Tibial artery (tissue), 4 donors: ENCODE measurements at regions not wholly inside any gene's neighbourhood (a gene's known extent, or its start where the extent isn't known, plus 50 kb on each side); places are given as distances from the start of the nearest gene placed in this dataset.

Experiments used
- DNase-seq, 2 donors: peaks; one replicate each; pipeline ENCODE4 v3.0.0-alpha.2; 2019
- H3K27ac ChIP-seq, 2 donors: fragments of 200-600 bp; sonication (generic) in 1 of 2; 1 replicate in 1 of 2; 2 replicates in 1 of 2; pipeline ENCODE4 v1.5.1; 2018 to 2019; ENCODE audit warnings: mild to moderate bottlenecking in 1 of 2
- H3K27me3 ChIP-seq, 2 donors: fragments of 200-600 bp; sonication (generic) in 1 of 2; one replicate each; pipeline versions ENCODE4 v1.5.1 to v1.6.0; 2016 to 2019
- H3K36me3 ChIP-seq, 3 donors: fragments of 200-600 bp; sonication (generic) in 2 of 3; one replicate each; pipeline ENCODE4 v1.5.1; 2016 to 2019; ENCODE audit warnings: mild to moderate bottlenecking in 2 of 3
- H3K4me1 ChIP-seq, 4 donors: fragments of 200-600 bp; sonication (generic) in 2 of 4; 1 replicate in 3 of 4; 2 replicates in 1 of 4; pipeline ENCODE4 v1.5.1; 2016 to 2019
- H3K4me3 ChIP-seq, 2 donors: fragments of 200-600 bp; sonication (generic) in 1 of 2; 1 replicate in 1 of 2; 2 replicates in 1 of 2; pipeline ENCODE4 v1.5.1; 2018 to 2019; ENCODE audit warnings: mild to moderate bottlenecking in 2 of 2
- H3K9me3 ChIP-seq, 3 donors: fragments of 200-600 bp; sonication (generic) in 1 of 3; one replicate each; pipeline ENCODE4 v1.5.1; 2016 to 2019
- intact Hi-C: fragments of 100-400 bp; cut with DNase I; formaldehyde crosslinking; loops from one replicate; pipeline ENCODE4 v1.15.0; 2023; ENCODE audit warnings: low total_unique reads
- TF ChIP-seq, protein P1 (sequence below), 2 experiments: fragments of 200-600 bp in 1 of 2; fragments of 450-650 bp in 1 of 2; IDR thresholded peaks; one replicate each; pipeline ENCODE4 v1.5.1; 2017 to 2019; ENCODE audit warnings: antibody characterized with exemption in 2 of 2, mild to moderate bottlenecking in 1 of 2, moderate library complexity in 1 of 2

DNA sequence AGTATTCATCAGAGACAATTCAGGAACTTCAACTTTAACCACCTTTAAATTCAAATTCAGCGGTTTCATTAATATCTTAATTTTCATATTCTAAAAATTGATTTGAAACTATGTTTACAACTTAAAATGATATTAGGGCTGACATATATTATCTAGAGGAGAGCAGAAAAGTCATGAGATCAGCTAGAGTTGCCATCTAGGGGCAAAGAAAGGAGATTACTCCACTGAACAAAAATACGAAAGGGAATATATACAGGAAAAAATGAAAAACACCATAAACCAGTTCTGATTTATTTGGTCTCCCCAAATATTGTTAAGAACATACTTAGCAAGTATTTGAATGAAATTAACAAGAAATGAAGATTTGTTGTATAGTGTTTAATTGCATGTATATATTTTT is 946.3 kb downstream of the DTWD2 start:
- no peaks in the 10 kb centered on the region for H3K9me3 ChIP-seq
- TF ChIP-seq, protein P1, sequence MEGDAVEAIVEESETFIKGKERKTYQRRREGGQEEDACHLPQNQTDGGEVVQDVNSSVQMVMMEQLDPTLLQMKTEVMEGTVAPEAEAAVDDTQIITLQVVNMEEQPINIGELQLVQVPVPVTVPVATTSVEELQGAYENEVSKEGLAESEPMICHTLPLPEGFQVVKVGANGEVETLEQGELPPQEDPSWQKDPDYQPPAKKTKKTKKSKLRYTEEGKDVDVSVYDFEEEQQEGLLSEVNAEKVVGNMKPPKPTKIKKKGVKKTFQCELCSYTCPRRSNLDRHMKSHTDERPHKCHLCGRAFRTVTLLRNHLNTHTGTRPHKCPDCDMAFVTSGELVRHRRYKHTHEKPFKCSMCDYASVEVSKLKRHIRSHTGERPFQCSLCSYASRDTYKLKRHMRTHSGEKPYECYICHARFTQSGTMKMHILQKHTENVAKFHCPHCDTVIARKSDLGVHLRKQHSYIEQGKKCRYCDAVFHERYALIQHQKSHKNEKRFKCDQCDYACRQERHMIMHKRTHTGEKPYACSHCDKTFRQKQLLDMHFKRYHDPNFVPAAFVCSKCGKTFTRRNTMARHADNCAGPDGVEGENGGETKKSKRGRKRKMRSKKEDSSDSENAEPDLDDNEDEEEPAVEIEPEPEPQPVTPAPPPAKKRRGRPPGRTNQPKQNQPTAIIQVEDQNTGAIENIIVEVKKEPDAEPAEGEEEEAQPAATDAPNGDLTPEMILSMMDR (IDR thresholded peaks at IDR 0.05), result no peak
- intact Hi-C loops, result no loop called here
- DNase-seq, result no peak
- H3K4me3 ChIP-seq, result no peak overlapping the region
- H3K4me1 ChIP-seq, result no peaks in the 10 kb centered on the region
- no peaks in the 10 kb centered on the region for H3K36me3 ChIP-seq
- H3K27ac ChIP-seq, result no peak overlapping the region
- H3K27me3 ChIP-seq, result no peaks in the 10 kb centered on the region

DNA sequence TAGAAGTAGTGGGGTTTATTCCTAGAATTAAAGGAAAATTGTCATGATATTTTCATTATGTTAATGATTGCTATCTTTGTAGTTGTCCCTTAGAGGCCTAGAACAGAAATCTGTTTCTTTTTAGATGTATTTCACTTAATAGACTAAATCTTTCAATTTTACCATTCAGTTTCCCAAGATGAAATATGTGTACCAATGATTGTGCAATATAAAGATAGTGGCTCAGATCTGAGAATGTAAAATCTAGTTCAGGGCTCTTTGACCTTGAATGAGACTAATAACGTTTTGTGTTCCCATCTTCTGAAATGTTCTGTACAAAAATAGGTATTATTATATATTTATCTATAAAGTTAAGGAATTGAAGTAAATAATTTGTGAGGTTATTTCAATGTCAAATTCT is 947.9 kb downstream of the DTWD2 start:
- no peaks in the 10 kb centered on the region for H3K27me3 ChIP-seq
- DNase-seq, result no peak
- H3K36me3 ChIP-seq, result no peaks in the 10 kb centered on the region
- TF ChIP-seq, protein P1 (IDR thresholded peaks at IDR 0.05), result no peak
- no peaks in the 10 kb centered on the region for H3K9me3 ChIP-seq
- intact Hi-C loops, result loop anchor here (2.0 kb wide), 1 partner anchor 14 kb away; no protein-coding TSS in a partner anchor
- H3K27ac ChIP-seq, result no peak overlapping the region
- H3K4me1 ChIP-seq, result no peaks in the 10 kb centered on the region
- H3K4me3 ChIP-seq, result no peak overlapping the region

DNA sequence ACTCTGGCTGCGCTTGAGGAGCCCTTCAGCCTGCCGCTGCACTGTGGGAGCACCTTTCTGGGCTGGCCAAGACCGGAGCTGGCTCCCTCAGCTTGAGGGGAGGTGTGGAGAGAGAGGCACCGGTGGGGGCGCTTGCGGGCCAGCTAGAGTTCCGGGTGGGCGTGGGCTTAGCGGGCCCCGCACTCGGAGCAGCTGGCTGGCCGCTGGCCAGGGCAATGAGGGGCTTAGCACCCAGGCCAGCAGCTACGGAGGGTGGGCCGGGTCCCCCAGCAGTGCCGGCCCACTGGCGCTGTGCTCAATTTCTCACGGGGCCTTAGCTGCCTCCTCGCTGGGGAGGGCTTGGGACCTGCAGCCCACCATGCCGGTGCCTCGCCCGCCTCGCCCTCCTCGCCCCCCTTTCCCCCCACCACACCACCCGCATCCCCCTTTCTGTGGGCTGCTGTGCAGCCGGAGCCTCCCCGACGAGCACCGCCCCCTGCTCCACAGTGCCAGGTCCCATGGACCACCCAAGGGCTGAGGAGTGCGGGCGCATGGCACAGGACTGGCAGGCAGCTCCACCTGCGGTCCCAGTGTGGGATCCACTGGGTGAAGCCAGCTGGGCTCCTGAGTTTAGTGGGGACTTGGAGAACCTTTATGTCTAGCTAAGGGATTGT is 954.5 kb downstream of the DTWD2 start:
- intact Hi-C loops, result no loop called here
- H3K27ac ChIP-seq, result no peak overlapping the region
- no peaks in the 10 kb centered on the region for H3K4me1 ChIP-seq
- H3K4me3 ChIP-seq, result no peak overlapping the region
- H3K36me3 ChIP-seq, result no peaks in the 10 kb centered on the region
- no peak for DNase-seq
- TF ChIP-seq, protein P1 (IDR thresholded peaks at IDR 0.05), result no peak
- no peaks in the 10 kb centered on the region for H3K27me3 ChIP-seq
- no peaks in the 10 kb centered on the region for H3K9me3 ChIP-seq

DNA sequence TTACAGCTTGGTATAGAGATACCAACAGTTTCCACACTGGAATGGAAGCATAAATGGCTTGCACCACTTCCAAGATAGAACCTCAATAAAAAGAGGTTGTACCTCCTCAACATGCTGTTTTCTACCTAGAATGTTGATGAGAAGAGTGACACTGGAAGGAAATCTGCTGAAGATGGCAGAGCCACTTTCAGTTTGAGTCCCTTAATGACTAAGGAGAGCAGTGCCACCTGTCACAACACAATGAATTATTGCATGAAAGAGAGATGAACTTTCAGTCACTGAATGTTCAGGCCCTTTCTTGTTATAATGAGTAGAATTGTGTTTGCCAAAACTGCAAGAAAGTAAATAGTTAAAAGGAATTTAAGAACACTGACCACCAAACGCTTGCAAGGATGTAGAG is 958.5 kb downstream of the DTWD2 start:
- no peaks in the 10 kb centered on the region for H3K27me3 ChIP-seq
- no peaks in the 10 kb centered on the region for H3K36me3 ChIP-seq
- TF ChIP-seq, protein P1 (IDR thresholded peaks at IDR 0.05), result no peak

DNA sequence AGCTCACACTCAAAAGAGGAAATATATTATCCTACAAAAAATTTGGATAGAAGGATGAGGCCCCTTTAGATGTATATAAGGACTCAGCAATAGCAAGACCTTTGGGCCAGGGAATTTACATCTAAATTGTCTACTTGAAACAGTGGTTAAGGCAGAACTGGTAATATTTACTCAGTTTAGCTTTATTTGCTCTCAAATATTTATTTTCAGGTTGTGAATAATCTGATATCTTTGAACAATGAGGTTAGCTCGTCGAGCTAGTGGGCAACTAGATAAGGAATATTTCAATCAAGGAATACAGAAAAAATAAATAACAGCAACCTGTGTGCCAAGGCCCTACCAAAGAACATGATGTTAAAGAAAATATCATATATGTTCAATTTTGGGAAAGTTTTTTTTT is 966.3 kb downstream of the DTWD2 start:
- no peaks in the 10 kb centered on the region for H3K9me3 ChIP-seq
- no peaks in the 10 kb centered on the region for H3K36me3 ChIP-seq
- H3K27ac ChIP-seq, result no peak overlapping the region
- no peak overlapping the region for H3K4me3 ChIP-seq
- DNase-seq, result no peak
- no peaks in the 10 kb centered on the region for H3K4me1 ChIP-seq
- no peaks in the 10 kb centered on the region for H3K27me3 ChIP-seq
- intact Hi-C loops, result no loop called here
- TF ChIP-seq, protein P1 (IDR thresholded peaks at IDR 0.05), result no peak

More for the DNA sequence above, 958.5 kb downstream of the DTWD2 start:
- DNase-seq, result no peak
- Histone ChIP-seq H3K4me3 (no peak overlapping the region), H3K27ac (no peak overlapping the region), H3K9me3 (no peaks in the 10 kb centered on the region), H3K4me1 (no peaks in the 10 kb centered on the region)
- intact Hi-C loops, result no loop called here

DNA sequence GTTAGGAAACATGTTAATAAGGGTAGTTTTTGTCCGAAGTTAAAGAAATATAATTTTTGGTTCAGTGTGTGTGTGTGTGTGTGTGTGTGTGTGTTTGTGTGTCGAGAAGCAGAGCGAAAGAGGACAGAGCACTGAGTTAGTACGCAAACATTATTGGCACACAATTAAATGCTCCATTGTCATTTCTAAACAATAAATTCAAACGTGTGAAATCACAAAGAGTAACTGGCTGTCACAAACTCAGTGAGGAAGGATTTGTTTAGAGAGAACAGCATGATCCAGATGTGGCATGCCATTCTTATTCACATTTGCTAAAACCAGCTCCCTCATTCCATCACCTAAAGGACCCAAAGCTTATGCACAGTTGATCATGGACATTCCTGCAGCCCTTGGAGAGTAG is 970.8 kb downstream of the DTWD2 start:
- intact Hi-C loops, result no loop called here
- H3K4me3 ChIP-seq, result no peak overlapping the region
- no peaks in the 10 kb centered on the region for H3K27me3 ChIP-seq
- H3K36me3 ChIP-seq, result no peaks in the 10 kb centered on the region
- no peaks in the 10 kb centered on the region for H3K9me3 ChIP-seq
- no peak for DNase-seq
- H3K27ac ChIP-seq, result no peak overlapping the region
- TF ChIP-seq, protein P1 (IDR thresholded peaks at IDR 0.05), result no peak
- no peaks in the 10 kb centered on the region for H3K4me1 ChIP-seq
